Psoas muscle (tissue), 7 donors: ENCODE measurements at regions not wholly inside any gene's neighbourhood (a gene's known extent, or its start where the extent isn't known, plus 50 kb on each side); places are given as distances from the start of the nearest gene placed in this dataset.

Experiments used
- ATAC-seq, 4 donors: fragments of 200-7000 bp; cut with Tn5 transposase; one replicate each; pipeline ENCODE4 v1.9.1; 2020; ENCODE audit warnings: moderate library complexity in 3 of 4, mild to moderate bottlenecking in 2 of 4
- DNase-seq, 2 donors: peaks; one replicate each; pipeline ENCODE4 v3.0.0-alpha.2; 2020
- H3K27ac ChIP-seq: fragments of 200-600 bp; one replicate; pipeline ENCODE4 v1.8.0; 2022
- H3K27me3 ChIP-seq, 3 donors: fragments of 200-600 bp in 1 of 3; one replicate each; pipeline versions ENCODE4 v1.6.1 to v1.8.0; 2013 to 2022; ENCODE audit warnings: low read length in 2 of 3, mild to moderate bottlenecking in 2 of 3, moderate library complexity in 1 of 3; ENCODE audit not compliant: insufficient read depth in 3 of 3
- H3K36me3 ChIP-seq, 2 donors: fragments of 200-600 bp in 1 of 2; one replicate each; pipeline versions ENCODE4 v1.6.1 to v1.8.0; 2013 to 2022; ENCODE audit warnings: low read depth in 1 of 2, mild to moderate bottlenecking in 1 of 2, moderate library complexity in 1 of 2; ENCODE audit not compliant: insufficient read depth in 1 of 2
- H3K4me1 ChIP-seq: fragments of 200-600 bp; one replicate; pipeline ENCODE4 v1.8.0; 2022
- H3K4me3 ChIP-seq: fragments of 200-600 bp; one replicate; pipeline ENCODE4 v1.8.0; 2022; ENCODE audit warnings: mild to moderate bottlenecking
- H3K9me3 ChIP-seq: fragments of 200-600 bp; one replicate; pipeline ENCODE4 v1.8.0; 2022
- WGBS, 3 donors: extraction: QIAGEN DNeasy Blood & Tissue Kit; methylation state at CpG; one replicate each; pipeline versions ENCODE4 v1.1.6 to v1.1.7; 2013; 5-methylcytosine and 5-hydroxymethylcytosine counted together
- intact Hi-C, 2 donors: fragments of 100-400 bp; cut with DNase I; formaldehyde crosslinking; loops; one replicate each; pipeline versions ENCODE4 v1.11.0 to v1.14.2; 2022
- TF ChIP-seq, protein P1 (sequence below): fragments of 200-600 bp; IDR thresholded peaks from one replicate; pipeline ENCODE4 v1.8.0; 2022; ENCODE audit warnings: antibody characterized with exemption
- donor health status: healthy with polysubstance abuse.
- donor health status: DM: no; HTN: no; CAD: no; lungs with moderate emphysema.
- donor health status: Bipolar disorder and iron deficiency.
- donor health status: healthy.
- donor health status: DM: yes; HTN: yes; CAD: no.
- donor health status: DM: no; HTN: no; CAD: no.
- donor health status: DM: yes; HTN: yes; CAD: no.

DNA sequence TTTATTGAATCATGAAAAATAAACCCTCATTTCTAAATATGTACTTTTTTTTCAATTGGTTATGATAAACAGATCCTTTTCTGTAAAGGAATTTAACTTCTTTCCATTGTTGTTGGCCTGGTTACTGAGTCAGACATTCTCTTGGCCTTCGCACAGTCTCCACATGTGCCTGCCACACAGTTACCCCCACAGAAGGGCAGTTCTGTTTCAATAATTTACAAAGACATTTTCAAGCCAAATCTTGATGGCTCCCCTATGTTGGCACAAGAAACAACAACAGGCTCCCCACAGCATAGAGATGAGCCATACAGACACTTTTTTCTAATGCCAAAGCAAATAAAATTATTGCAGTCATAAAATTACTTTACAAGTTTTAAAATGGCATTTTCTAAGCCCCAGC lies 55.6 kb upstream of the BEND6 start:
- no peak overlapping the region for H3K27ac ChIP-seq
- WGBS, 3 donors, result 97 to 100% (median 99%) methylated on average over 1 of the region's 1 CpG
- intact Hi-C loops, result no loop called here

DNA sequence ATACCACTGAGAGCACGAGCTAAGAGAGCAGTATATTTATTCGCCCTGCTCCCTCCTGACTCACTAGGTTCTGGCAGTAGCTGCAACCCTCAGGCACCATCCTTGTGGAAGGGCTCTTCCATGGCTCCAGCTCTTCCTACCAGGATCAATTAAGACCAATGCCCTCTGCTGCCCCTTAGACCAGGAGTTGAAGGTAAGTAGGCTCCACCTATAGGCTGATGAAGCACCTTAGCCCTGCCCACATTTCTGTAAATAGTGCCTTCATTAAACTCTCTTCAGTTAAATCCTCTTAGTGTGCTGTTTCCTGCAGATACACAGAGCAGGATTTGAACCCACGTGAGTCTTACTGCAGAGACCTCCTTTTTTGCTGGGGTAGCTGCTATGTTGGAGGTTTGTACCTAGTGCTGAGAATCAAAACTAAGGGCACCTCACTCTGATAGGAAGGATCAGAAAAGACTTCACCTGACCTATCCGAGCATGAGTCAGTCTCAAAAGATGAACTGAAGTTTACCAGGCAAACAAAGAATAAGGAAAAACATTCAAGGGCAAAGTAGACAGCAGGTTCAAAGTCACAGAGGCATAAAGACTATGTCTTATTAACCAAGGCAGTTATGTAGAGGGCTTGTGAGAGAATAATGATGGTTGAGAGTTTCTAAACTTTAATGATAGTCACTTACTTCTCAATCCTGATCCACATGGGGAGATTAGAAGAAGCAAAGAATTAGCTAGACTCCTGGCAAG lies 56.9 kb upstream of the BEND6 start:
- intact Hi-C loops, result no loop called here
- Histone ChIP-seq H3K27ac (no peak overlapping the region), H3K36me3 (peaks cover 0 to 7% of the 10 kb centered on the region in 2 donors), H3K4me3 (no peak overlapping the region), H3K9me3 (no peaks in the 10 kb centered on the region), H3K27me3 (no peaks in the 10 kb centered on the region), H3K4me1 (no peaks in the 10 kb centered on the region)
- ATAC-seq, result no peak
- no peak for DNase-seq
- WGBS, 3 donors, result 88 to 95% (median 93%) methylated on average over 4 of the region's 4 CpGs
- TF ChIP-seq, protein P1, sequence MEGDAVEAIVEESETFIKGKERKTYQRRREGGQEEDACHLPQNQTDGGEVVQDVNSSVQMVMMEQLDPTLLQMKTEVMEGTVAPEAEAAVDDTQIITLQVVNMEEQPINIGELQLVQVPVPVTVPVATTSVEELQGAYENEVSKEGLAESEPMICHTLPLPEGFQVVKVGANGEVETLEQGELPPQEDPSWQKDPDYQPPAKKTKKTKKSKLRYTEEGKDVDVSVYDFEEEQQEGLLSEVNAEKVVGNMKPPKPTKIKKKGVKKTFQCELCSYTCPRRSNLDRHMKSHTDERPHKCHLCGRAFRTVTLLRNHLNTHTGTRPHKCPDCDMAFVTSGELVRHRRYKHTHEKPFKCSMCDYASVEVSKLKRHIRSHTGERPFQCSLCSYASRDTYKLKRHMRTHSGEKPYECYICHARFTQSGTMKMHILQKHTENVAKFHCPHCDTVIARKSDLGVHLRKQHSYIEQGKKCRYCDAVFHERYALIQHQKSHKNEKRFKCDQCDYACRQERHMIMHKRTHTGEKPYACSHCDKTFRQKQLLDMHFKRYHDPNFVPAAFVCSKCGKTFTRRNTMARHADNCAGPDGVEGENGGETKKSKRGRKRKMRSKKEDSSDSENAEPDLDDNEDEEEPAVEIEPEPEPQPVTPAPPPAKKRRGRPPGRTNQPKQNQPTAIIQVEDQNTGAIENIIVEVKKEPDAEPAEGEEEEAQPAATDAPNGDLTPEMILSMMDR, result no peak

More for the DNA sequence above, 55.6 kb upstream of the BEND6 start:
- Histone ChIP-seq H3K4me1 (no peaks in the 10 kb centered on the region), H3K27me3 (no peaks in the 10 kb centered on the region), H3K4me3 (no peak overlapping the region), H3K9me3 (no peaks in the 10 kb centered on the region), H3K36me3 (peaks cover 0 to 7% of the 10 kb centered on the region in 2 donors)
- ATAC-seq, result no peak
- no peak for DNase-seq
- TF ChIP-seq, protein P1, result no peak

DNA sequence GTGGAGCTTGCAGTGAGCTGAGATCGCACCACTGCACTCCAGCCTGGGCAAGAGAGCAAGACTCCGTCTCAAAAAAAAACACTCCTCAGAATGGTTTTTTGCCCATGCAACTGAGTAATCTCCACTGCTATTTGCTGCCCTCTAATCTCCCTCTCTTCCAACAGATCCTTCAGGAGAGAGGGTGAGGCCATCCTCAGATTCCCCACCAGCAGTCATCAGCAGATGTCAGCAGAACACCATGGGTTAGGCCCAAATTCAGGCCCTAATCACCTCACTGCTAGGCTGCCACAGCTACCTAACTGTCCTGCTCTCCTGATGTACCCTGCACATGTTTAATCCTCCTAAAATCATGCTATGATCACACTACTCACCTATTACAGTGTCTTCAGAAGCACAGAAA lies 63.2 kb upstream of the BEND6 start:
- H3K4me3 ChIP-seq, result no peak overlapping the region
- WGBS, 3 donors, result 98 to 100% (median 100%) methylated on average over 2 of the region's 2 CpGs
- H3K36me3 ChIP-seq, result no peaks in the 10 kb centered on the region
- TF ChIP-seq, protein P1, result no peak
- no peak for ATAC-seq
- H3K4me1 ChIP-seq, result no peaks in the 10 kb centered on the region
- no peak for DNase-seq
- no peak overlapping the region for H3K27ac ChIP-seq
- no peaks in the 10 kb centered on the region for H3K27me3 ChIP-seq
- intact Hi-C loops, result no loop called here
- H3K9me3 ChIP-seq, result no peaks in the 10 kb centered on the region

DNA sequence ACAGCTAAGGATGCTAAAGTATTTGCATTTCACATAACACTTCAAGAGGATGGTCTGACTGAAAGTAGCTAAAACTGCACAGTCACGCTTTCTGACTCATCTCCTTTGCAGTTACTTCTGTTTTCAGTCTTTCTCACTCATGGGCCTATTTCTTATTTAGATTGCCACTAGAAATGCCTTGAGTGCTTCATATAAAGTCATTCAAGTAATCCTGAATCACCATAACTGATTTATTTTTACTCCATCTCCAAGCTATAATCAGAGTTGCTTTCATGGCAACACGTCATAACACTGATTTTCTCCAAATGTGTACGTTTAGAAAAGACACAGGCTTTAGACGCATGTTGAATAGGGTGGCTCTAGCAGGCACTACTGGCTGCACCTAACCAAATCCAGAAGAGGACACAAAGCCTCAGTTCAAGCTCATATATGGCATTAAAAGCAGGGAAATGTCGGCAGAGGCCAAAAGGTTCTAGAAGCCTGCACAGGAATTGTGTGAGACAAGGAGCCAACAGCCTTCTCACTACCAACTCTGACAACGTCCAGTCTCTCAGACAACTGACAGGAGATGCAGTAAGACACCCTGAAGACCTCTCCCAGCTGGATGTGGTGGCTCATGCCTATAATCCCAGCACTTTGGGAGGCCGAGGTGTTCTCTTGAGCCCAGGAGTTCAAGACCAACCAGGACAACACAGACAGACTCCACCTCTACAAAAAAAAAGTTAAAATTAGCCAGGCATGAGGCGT lies 64.1 kb upstream of the BEND6 start:
- intact Hi-C loops, result no loop called here
- no peak for ATAC-seq
- no peak for DNase-seq
- Histone ChIP-seq H3K27ac (no peak overlapping the region), H3K9me3 (no peaks in the 10 kb centered on the region), H3K27me3 (no peaks in the 10 kb centered on the region), H3K4me1 (no peaks in the 10 kb centered on the region), H3K4me3 (no peak overlapping the region), H3K36me3 (no peaks in the 10 kb centered on the region)
- TF ChIP-seq, protein P1, result no peak
- 81 to 86% (median 83%) methylated on average over 8 of the region's 8 CpGs for WGBS, 3 donors
